SK-N-SH treated with all-trans-retinoic acid at 6 μM for 48 hours (cell line): ENCODE measurements at regions not wholly inside any gene's neighbourhood (a gene's known extent, or its start where the extent isn't known, plus 50 kb on each side); places are given as distances from the start of the nearest gene placed in this dataset.
A peak's percentile ranks its signal among the peaks of the same experiment; 100 is the strongest.

Experiments
- ATAC-seq: fragments of 200-7000 bp; cut with Tn5 transposase; 3 replicates; pipeline ENCODE4 v1.9.1; 2020; ENCODE audit warnings: mild to moderate bottlenecking, moderate library complexity
- GLIS3 ChIP-seq: fragments of 250-450 bp; sonication (Bioruptor Pico); IDR thresholded peaks from 2 replicates; pipeline ENCODE4 v1.5.0; 2020; ENCODE audit warnings: mild to moderate bottlenecking, moderate library complexity
- ISL1 ChIP-seq: fragments of 250-450 bp; sonication (Bioruptor Pico); IDR thresholded peaks from 2 replicates; pipeline ENCODE4 v2.1.2; 2022; ENCODE audit warnings: mild to moderate bottlenecking, moderate library complexity
- PATZ1 ChIP-seq: fragments of 250-450 bp; sonication (Bioruptor Pico); IDR thresholded peaks from 2 replicates; pipeline ENCODE4 v1.8.0; 2020; ENCODE audit warnings: mild to moderate bottlenecking, moderate library complexity, borderline replicate concordance
- PPARA ChIP-seq: fragments of 250-450 bp; sonication (Bioruptor Pico); IDR thresholded peaks from 2 replicates; pipeline ENCODE4 v1.5.0; 2020; ENCODE audit warnings: mild to moderate bottlenecking, borderline replicate concordance
- RARB ChIP-seq: fragments of 250-450 bp; sonication (Bioruptor Pico); IDR thresholded peaks from 2 replicates; pipeline ENCODE4 v1.8.0; 2021; ENCODE audit warnings: mild to moderate bottlenecking, moderate library complexity
- SNAI2 ChIP-seq: fragments of 250-450 bp; sonication (Bioruptor Pico); IDR thresholded peaks from 2 replicates; pipeline ENCODE4 v1.5.0; 2020; ENCODE audit warnings: mild to moderate bottlenecking, moderate library complexity
- ZC3H10 ChIP-seq: fragments of 250-450 bp; sonication (Bioruptor Pico); IDR thresholded peaks from 2 replicates; pipeline ENCODE4 v1.5.1; 2021; ENCODE audit warnings: mild to moderate bottlenecking, moderate library complexity
- ZFP3 ChIP-seq: fragments of 250-450 bp; sonication (Bioruptor Pico); IDR thresholded peaks from 2 replicates; pipeline ENCODE4 v1.5.0; 2020; ENCODE audit warnings: mild to moderate bottlenecking, moderate library complexity
- ZFP30 ChIP-seq: fragments of 450-650 bp; formaldehyde crosslinking; IDR thresholded peaks from 2 replicates; pipeline ENCODE4 v1.5.0; 2022; ENCODE audit warnings: mild to moderate bottlenecking, moderate library complexity
- ZNF70 ChIP-seq: fragments of 450-650 bp; formaldehyde crosslinking; IDR thresholded peaks from 2 replicates; pipeline ENCODE4 v1.5.0; 2020; ENCODE audit warnings: mild to moderate bottlenecking, moderate library complexity
- TF ChIP-seq, protein P1 (sequence below): fragments of 250-450 bp; sonication (Bioruptor Pico); IDR thresholded peaks from 2 replicates; pipeline ENCODE4 v1.8.0; 2021; ENCODE audit warnings: low read depth, mild to moderate bottlenecking, moderate library complexity, borderline replicate concordance
- TF ChIP-seq, protein P2 (sequence below): fragments of 250-450 bp; sonication (Bioruptor Pico); IDR thresholded peaks from 2 replicates; pipeline ENCODE4 v1.5.0; 2020; ENCODE audit warnings: mild to moderate bottlenecking, moderate library complexity
- TF ChIP-seq, protein P3 (sequence below): fragments of 250-450 bp; sonication (Bioruptor Pico); IDR thresholded peaks from 2 replicates; pipeline ENCODE4 v1.5.1; 2020; ENCODE audit warnings: low read depth, mild to moderate bottlenecking, moderate library complexity
- TF ChIP-seq, protein P4 (sequence below): fragments of 250-450 bp; sonication (Bioruptor Pico); IDR thresholded peaks from 2 replicates; pipeline ENCODE4 v1.5.1; 2021; ENCODE audit warnings: mild to moderate bottlenecking, moderate library complexity

GRCh38 chr7:93018716-93019115, 99.1 kb downstream of the SAMD9 start:
- no peak for TF ChIP-seq ZNF70
- TF ChIP-seq GLIS3: no peak
- no peak for ATAC-seq

DNA sequence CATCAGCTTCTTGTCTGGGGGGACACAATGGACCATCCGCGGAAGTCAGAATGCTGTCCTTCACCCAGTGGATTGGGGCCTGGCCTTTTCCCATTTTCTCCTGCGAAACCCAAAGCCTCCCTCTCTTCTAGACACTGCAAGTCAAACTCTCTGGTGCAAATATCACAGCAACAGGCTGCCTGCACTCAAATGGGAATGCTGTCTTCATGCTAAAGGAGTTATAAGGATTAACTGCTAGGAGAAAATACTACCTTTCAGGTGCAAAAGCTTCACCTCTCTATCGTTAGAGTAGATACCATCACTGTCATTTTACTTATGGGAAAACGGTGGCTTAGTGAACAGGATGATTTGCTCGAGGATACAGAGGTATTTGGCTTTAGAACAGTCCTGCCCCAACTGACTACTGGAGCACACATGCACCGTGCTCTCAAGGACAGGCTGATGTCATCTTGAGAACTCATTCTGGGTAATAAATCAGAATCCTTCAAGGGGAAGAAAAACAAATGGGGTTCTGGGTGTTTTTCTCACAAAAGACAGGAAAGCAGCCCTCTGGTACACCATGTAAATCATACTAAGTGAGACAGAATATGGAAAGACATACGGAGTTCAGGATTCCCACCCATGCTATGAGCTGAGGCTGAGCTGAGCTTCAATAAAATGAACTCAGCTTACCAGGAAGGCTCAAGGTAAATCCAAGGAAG, 100.9 kb downstream of the SAMD9 start:
- TF ChIP-seq ISL1 (CRISPR knock-in tag) (peak; percentile 35; the same call in 1 of the 2 replicates), PATZ1 (no peak)
- TF ChIP-seq, all 23 proteins: peak for 1
- no peak for ATAC-seq

- TF ChIP-seq ZC3H10 (CRISPR knock-in tag) (no peak), ZFP30 (CRISPR knock-in tag) (no peak), ISL1 (CRISPR knock-in tag) (no peak), PPARA (no peak), ZFP3 (no peak), RARB (no peak), SNAI2 (CRISPR knock-in tag) (no peak)
- TF ChIP-seq, protein P1, sequence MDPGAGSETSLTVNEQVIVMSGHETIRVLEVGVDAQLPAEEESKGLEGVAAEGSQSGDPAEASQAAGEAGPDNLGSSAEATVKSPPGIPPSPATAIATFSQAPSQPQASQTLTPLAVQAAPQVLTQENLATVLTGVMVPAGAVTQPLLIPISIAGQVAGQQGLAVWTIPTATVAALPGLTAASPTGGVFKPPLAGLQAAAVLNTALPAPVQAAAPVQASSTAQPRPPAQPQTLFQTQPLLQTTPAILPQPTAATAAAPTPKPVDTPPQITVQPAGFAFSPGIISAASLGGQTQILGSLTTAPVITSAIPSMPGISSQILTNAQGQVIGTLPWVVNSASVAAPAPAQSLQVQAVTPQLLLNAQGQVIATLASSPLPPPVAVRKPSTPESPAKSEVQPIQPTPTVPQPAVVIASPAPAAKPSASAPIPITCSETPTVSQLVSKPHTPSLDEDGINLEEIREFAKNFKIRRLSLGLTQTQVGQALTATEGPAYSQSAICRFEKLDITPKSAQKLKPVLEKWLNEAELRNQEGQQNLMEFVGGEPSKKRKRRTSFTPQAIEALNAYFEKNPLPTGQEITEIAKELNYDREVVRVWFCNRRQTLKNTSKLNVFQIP (CRISPR knock-in tag): no peak
- TF ChIP-seq, protein P2, sequence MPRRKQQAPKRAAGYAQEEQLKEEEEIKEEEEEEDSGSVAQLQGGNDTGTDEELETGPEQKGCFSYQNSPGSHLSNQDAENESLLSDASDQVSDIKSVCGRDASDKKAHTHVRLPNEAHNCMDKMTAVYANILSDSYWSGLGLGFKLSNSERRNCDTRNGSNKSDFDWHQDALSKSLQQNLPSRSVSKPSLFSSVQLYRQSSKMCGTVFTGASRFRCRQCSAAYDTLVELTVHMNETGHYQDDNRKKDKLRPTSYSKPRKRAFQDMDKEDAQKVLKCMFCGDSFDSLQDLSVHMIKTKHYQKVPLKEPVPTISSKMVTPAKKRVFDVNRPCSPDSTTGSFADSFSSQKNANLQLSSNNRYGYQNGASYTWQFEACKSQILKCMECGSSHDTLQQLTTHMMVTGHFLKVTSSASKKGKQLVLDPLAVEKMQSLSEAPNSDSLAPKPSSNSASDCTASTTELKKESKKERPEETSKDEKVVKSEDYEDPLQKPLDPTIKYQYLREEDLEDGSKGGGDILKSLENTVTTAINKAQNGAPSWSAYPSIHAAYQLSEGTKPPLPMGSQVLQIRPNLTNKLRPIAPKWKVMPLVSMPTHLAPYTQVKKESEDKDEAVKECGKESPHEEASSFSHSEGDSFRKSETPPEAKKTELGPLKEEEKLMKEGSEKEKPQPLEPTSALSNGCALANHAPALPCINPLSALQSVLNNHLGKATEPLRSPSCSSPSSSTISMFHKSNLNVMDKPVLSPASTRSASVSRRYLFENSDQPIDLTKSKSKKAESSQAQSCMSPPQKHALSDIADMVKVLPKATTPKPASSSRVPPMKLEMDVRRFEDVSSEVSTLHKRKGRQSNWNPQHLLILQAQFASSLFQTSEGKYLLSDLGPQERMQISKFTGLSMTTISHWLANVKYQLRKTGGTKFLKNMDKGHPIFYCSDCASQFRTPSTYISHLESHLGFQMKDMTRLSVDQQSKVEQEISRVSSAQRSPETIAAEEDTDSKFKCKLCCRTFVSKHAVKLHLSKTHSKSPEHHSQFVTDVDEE (CRISPR knock-in tag): no peak
- TF ChIP-seq, protein P3, sequence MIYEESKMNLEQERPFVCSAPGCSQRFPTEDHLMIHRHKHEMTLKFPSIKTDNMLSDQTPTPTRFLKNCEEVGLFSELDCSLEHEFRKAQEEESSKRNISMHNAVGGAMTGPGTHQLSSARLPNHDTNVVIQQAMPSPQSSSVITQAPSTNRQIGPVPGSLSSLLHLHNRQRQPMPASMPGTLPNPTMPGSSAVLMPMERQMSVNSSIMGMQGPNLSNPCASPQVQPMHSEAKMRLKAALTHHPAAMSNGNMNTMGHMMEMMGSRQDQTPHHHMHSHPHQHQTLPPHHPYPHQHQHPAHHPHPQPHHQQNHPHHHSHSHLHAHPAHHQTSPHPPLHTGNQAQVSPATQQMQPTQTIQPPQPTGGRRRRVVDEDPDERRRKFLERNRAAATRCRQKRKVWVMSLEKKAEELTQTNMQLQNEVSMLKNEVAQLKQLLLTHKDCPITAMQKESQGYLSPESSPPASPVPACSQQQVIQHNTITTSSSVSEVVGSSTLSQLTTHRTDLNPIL (CRISPR knock-in tag): no peak
- TF ChIP-seq, protein P4, sequence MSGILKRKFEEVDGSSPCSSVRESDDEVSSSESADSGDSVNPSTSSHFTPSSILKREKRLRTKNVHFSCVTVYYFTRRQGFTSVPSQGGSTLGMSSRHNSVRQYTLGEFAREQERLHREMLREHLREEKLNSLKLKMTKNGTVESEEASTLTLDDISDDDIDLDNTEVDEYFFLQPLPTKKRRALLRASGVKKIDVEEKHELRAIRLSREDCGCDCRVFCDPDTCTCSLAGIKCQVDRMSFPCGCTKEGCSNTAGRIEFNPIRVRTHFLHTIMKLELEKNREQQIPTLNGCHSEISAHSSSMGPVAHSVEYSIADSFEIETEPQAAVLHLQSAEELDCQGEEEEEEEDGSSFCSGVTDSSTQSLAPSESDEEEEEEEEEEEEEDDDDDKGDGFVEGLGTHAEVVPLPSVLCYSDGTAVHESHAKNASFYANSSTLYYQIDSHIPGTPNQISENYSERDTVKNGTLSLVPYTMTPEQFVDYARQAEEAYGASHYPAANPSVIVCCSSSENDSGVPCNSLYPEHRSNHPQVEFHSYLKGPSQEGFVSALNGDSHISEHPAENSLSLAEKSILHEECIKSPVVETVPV (CRISPR knock-in tag): no peak
- peak; percentile 21 for ATAC-seq
Measured at GRCh38 chr7:93015779-93016481, 101.8 kb downstream of the SAMD9 start.

GRCh38 chr7:93015101-93015778, 102.5 kb downstream of the SAMD9 start:
- TF ChIP-seq, protein P3 (CRISPR knock-in tag): no peak
- ATAC-seq: peak; percentile 64
